Pancreas (tissue), 10 donors: ENCODE measurements at regions not wholly inside any gene's neighbourhood (a gene's known extent, or its start where the extent isn't known, plus 50 kb on each side); places are given as distances from the start of the nearest gene placed in this dataset.

Experiments used
- ATAC-seq, 4 donors: fragments of 200-7000 bp; cut with Tn5 transposase; one replicate each; pipeline versions ENCODE4 v1.8.0 to v1.9.1; 2020; ENCODE audit warnings: mild to moderate bottlenecking in 4 of 4, moderate library complexity in 4 of 4
- DNase-seq, 6 donors: peaks; one replicate each; pipeline ENCODE4 v3.0.0-alpha.2; 2020
- FAIRE-seq: peaks from 2 replicates; lab custom pipeline; 2012; peaks lifted over from hg19 to GRCh38; lab: Jason Lieb, UNC
- H3K27ac ChIP-seq, 4 donors: fragments of 200-600 bp; sonication (generic); 1 replicate in 3 of 4; 2 replicates in 1 of 4; pipeline versions ENCODE4 v1.5.0 to v1.8.0; 2020
- H3K27me3 ChIP-seq, 4 donors: fragments of 200-600 bp; one replicate each; pipeline ENCODE4 v1.8.0; 2021
- H3K36me3 ChIP-seq, 3 donors: fragments of 200-600 bp; sonication (generic) in 1 of 3; one replicate each; pipeline versions ENCODE4 v1.5.0 to v1.8.0; 2020 to 2021
- H3K4me1 ChIP-seq, 3 donors: fragments of 200-600 bp; one replicate each; pipeline ENCODE4 v1.8.0; 2021
- H3K4me3 ChIP-seq, 4 donors: fragments of 200-600 bp; sonication (generic) in 2 of 4; one replicate each; pipeline versions ENCODE4 v1.5.0 to v1.8.0; 2020 to 2021
- H3K9me3 ChIP-seq, 4 donors: fragments of 200-600 bp; one replicate each; pipeline ENCODE4 v1.8.0; 2021
- WGBS, 2 donors: extraction: QIAGEN DNeasy Blood & Tissue Kit; methylation state at CpG; one replicate each; pipeline ENCODE4 v1.1.7; 2013; 5-methylcytosine and 5-hydroxymethylcytosine counted together
- intact Hi-C, 3 donors: fragments of 100-400 bp; cut with DNase I; formaldehyde crosslinking; loops; one replicate each; pipeline versions ENCODE4 v1.11.1 to v1.14.2; 2022
- TF ChIP-seq, protein P1 (sequence below), 4 donors: fragments of 200-600 bp; sonication (generic) in 3 of 4; IDR thresholded peaks; one replicate each; pipeline versions ENCODE4 v1.5.0 to v1.8.0; 2021; ENCODE audit warnings: antibody characterized with exemption in 4 of 4
- donor health status: healthy with polysubstance abuse.
- donor health status: DM: no; HTN: no; CAD: no; lungs with moderate emphysema.
- donor health status: DM: no; HTN: no; CAD: no.
- donor health status: control.
- donor health status: control.
- donor health status: Bipolar disorder and iron deficiency.
- donor health status: DM: yes; HTN: yes; CAD: no.
- donor health status: DM: no; HTN: no; CAD: no.
- donor health status: DM: no; HTN: no; CAD: no.
- donor health status: DM: yes; HTN: yes; CAD: no.

DNA sequence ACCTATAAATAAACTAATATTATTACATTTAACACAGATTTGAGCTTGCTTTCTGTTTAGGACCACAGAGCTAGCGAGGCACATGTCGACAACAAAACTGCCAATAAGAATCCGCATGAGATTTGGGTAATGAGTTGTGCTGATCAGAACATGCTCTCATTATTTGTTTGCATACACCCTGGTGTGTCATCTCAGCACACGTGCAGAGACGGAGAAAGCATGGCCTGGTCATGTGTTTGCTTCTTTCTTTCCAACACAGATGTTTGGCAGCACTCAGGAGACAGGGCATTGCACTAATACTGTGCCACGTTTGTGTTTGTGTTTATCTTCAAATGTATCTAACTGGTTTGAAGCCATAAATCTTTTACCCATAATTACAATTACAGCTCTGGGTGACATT is 364.8 kb downstream of the ARAP2 start:
- no peaks in the 10 kb centered on the region for H3K27me3 ChIP-seq
- no peak for FAIRE-seq
- TF ChIP-seq, protein P1, sequence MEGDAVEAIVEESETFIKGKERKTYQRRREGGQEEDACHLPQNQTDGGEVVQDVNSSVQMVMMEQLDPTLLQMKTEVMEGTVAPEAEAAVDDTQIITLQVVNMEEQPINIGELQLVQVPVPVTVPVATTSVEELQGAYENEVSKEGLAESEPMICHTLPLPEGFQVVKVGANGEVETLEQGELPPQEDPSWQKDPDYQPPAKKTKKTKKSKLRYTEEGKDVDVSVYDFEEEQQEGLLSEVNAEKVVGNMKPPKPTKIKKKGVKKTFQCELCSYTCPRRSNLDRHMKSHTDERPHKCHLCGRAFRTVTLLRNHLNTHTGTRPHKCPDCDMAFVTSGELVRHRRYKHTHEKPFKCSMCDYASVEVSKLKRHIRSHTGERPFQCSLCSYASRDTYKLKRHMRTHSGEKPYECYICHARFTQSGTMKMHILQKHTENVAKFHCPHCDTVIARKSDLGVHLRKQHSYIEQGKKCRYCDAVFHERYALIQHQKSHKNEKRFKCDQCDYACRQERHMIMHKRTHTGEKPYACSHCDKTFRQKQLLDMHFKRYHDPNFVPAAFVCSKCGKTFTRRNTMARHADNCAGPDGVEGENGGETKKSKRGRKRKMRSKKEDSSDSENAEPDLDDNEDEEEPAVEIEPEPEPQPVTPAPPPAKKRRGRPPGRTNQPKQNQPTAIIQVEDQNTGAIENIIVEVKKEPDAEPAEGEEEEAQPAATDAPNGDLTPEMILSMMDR (IDR thresholded peaks at IDR 0.05): no peak
- H3K9me3 ChIP-seq: no peaks in the 10 kb centered on the region
- no peak for ATAC-seq
- H3K27ac ChIP-seq: no peak overlapping the region
- no peaks in the 10 kb centered on the region for H3K4me1 ChIP-seq
- no peak for DNase-seq
- 60 to 64% methylated on average over 6 of the region's 6 CpGs for WGBS, 2 donors
- intact Hi-C loops: no loop called here
- no peak overlapping the region for H3K4me3 ChIP-seq
- H3K36me3 ChIP-seq: no peaks in the 10 kb centered on the region

DNA sequence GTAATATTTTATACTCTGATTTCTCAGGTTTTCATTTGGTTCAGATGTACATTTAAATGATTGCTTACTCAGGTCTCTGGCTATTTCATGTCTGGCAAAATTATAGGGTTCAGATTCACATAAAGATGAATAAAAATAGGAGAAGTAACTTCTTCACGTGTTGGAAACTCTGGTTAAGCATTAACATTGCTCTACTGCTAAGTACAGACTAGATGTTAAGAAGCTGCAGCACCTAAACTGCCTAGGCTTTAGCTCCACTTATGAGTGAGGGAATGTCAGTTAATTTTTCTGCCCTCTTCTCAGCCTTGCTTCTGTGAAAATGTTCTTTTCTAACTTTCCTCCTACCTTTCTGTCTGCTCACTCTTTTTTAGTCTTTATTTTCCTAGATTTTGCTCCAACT is 361.2 kb downstream of the ARAP2 start:
- 3 to 9% methylated on average over 1 of the region's 1 CpG for WGBS, 2 donors
- Histone ChIP-seq H3K4me3 (no peak overlapping the region), H3K27me3 (no peaks in the 10 kb centered on the region), H3K4me1 (no peaks in the 10 kb centered on the region), H3K27ac (no peak overlapping the region), H3K9me3 (no peaks in the 10 kb centered on the region), H3K36me3 (no peaks in the 10 kb centered on the region)
- intact Hi-C loops: no loop called here
- TF ChIP-seq, protein P1 (IDR thresholded peaks at IDR 0.05): no peak
- DNase-seq (no peak), ATAC-seq (no peak), FAIRE-seq (no peak)

DNA sequence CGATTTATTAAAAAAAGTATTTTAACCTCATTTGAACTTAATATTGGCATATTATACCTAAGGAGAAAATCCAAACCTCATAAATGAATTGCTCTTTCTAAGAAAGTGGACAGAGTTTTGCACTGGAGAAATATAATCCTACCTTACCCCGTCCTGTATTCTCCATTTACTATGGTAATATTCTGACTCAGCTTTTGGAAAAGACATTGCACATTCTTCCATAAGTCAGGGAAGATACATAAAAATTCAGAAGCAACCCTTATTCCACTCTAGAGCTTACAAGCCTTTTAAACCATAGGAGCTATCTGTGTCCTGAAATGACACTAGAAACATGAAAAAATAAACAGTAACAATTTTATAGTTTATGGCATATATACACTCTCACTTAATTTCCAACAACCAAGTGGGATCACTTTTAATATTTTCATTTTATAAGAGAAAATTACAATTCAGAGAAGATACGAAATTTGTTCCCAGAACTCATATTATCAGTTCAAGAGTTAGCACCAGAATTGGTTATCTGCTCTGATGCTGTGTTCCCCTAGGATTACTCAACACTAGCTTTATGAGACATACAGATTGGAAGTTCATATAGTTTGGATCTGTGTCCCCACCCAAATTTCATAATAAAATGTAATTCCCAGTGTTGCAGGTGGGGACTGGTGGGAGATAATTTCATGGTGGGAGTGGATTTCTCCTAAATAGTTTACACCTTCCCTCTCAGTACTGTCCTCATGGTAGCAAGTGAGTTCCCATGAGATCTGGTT is 359.4 kb downstream of the ARAP2 start:
- 45 to 67% methylated on average over 3 of the region's 3 CpGs for WGBS, 2 donors

GRCh38 chr4:35897808-35898207 is 346.5 kb downstream of the ARAP2 start:
- H3K9me3 ChIP-seq: peaks cover 0 to 5% (median 0%) of the 10 kb centered on the region in 4 donors
- DNase-seq (no peak), FAIRE-seq (no peak), ATAC-seq (no peak)
- no peak overlapping the region for H3K4me3 ChIP-seq
- intact Hi-C loops: no loop called here
- H3K27ac ChIP-seq: no peak overlapping the region
- TF ChIP-seq, protein P1 (IDR thresholded peaks at IDR 0.05): no peak
- no peaks in the 10 kb centered on the region for H3K27me3 ChIP-seq
- H3K4me1 ChIP-seq: no peaks in the 10 kb centered on the region
- no peaks in the 10 kb centered on the region for H3K36me3 ChIP-seq

More for the DNA sequence above, 359.4 kb downstream of the ARAP2 start:
- Histone ChIP-seq H3K4me3 (no peak overlapping the region), H3K4me1 (no peaks in the 10 kb centered on the region), H3K9me3 (no peaks in the 10 kb centered on the region), H3K36me3 (no peaks in the 10 kb centered on the region), H3K27me3 (no peaks in the 10 kb centered on the region), H3K27ac (no peak overlapping the region)
- DNase-seq (no peak), ATAC-seq (no peak), FAIRE-seq (no peak)
- intact Hi-C loops: no loop called here
- TF ChIP-seq, protein P1 (IDR thresholded peaks at IDR 0.05): no peak
